ENCODE measurements at regions not wholly inside any gene's neighbourhood (a gene's known extent, or its start where the extent isn't known, plus 50 kb on each side); places are given as distances from the start of the nearest gene placed in this dataset.

DNA sequence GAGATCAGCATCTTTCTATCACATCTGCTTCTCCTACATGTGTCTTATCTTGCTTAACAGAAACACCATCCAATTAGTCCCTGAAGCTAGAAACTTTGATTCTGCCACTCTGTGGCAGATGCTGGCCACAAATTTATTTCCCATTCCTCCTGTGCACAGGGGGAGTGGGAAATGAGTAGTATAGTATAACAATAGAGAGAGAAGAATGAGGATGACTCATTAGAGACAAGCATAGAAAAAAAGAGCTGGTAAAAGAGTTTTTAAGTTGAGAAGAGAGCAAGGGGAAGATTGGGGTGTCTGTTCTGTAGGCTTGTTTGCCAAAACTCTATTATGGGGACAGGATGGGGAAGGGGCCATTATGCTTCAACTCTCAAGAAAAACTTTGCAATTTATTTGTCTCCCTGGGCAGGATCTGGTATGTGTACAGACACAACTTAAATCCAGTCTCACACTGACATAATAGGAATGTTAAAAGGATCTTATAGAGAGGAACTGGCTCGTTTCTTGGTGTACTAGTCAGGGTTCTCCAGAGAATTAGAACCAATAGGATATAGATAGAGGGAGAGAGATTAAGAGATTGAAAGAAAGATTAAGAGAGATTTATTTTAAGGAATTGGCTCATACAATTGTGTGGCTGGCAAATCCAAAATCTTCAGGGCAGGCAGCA lies 142.6 kb upstream of the CPSF6 start:
- no peak for DNase-seq (ENCODE audit: low read depth, low spot score)

DNA sequence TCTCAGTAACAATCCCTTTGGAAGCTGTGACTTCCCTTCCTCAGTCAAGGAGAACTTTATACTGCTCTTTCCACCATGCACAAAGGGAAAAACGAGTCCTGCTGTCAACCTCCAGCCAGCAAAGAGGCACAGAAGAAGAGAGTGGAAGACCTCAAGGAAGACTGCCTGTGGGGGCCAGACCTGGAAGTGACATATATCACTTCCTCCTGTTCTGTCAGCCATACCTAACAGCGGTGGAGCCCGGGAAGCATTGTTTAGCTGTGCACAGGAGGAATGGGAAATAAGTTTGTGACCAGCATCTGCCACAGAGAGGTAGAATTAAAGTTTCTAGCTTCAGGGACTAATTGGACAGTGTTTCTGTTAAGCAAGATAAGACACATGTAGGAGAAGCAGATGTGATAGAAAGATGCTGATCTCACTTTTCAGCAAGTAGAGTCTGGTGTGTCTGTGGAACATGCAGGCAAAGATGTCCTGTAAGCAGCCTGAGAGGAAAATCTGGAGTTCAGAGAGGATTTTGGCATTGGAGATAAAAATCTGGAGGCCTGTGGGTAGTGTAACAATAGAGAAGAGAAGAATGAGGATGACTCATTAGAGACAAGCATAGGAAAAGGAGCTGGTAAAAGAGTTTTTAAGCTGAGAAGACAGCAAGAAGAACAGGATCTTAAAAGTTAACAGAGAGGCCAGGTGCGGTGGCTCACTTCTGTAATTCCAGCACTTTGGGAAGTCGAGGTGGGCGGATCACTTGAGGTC lies 141.6 kb upstream of the CPSF6 start:
- DNase-seq (ENCODE audit: low read depth, low spot score): peak; percentile 40

DNA sequence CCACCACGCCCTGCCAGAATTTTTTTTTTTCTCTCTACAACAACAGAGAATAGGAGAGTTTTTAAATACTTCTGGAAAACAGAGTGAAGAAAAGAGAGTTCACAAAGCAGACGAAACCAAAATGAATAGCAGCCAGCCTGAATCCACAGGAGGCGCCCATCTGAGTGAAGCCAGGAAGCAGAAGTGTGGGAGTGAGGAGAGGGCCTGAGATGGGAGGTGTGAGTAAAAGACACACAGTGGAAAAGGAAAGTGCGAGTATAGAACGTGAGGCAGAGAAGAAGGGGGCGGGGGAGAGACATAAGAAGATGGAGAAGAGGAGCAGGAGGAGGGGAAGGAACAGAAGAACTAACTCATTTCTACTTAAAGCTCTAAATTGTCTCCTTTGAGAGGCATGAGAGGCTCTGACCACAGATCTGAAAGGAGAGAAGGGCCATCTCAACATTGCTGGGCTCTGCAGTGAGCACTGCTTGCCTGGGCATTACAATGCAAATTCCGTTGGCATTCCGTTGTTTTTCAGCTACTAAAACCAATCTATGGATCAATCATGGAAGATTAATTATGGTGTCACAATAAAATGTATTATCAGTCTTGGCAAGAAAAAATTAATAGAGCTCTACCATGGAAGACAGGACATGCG lies 140.1 kb upstream of the CPSF6 start:
- peak; percentile 10 for DNase-seq (ENCODE audit: low read depth, low spot score)

DNA sequence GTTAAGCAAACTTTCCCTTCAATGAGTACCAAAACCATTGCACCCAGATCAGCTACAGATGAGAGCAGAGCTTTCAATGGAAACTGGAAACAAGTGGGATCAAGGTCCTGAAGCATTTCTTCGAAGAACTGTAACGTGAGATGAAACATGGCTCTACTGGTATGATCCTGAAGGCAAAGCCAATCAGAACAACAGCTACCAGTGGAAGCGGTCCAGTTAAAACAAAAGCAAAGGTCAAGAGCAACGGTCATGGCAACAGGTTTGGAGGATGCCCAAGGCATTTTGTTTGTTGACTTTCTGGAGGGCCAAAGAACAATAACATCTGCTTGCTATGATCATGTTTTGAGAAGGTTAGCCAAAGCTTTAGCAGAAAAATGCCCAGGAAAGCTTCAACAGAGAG lies 137.9 kb upstream of the CPSF6 start:
- no peak for DNase-seq (ENCODE audit: low read depth, low spot score)

DNA sequence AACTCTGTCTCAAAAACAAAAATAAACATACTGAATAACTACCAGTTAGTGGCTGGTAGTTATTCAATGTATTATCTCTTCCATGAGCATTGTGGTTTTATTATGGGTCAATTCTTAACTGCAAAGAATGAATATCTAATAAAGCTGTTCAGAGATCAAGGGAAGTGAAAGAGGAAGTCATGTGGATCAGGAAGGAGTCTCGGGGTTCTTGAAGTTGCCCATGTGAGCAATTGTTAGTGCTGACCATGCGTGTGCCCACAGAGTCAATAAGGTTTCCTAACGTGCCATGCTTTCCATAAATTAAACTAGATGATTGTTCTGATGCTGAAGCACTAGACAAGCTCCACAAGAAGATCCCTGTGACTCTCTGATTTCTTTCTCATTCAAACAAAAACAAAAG lies 136.5 kb upstream of the CPSF6 start:
- DNase-seq (ENCODE audit: low read depth, low spot score): no peak

DNA sequence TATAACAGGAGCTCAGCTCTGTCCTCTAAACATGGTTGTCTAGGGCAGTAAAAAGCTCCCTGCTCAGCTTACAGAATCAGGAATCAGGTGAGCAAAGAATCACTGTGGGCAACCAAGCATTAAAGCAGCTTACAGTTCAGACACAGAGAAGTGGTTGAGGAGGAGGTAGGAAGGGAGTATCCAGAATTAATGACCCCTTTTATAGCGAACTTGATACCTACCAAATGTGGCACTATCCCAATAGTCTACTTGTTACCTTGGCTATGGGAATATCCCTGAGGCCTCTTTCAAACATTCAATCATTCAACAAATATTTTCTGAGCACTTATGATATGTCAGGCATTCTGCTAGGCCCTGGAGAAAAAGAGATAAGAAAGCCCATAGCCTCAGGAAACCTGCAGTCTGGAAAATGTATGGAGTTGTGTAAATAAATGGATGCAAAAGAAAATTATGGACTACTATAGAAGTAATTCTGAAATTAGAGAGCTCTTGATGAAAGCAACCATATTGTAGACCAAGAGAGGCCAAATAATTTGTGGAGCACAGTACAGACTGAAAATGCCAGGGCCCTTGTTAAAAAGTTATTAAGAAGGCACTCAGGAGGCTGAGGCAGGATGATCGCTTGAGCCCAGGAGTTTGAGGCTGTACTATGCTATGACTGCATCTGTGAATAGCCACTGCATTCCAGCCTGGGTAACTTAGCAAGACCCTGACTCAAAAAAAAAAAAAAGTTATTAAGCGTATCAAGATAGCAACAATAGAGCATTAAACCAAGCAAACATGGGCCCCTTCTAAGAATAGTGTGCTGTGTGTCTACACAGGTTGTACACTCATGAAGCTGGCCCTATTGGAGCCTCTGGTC lies 134.0 kb upstream of the CPSF6 start:
- DNase-seq (ENCODE audit: low read depth, low spot score): no peak

DNA sequence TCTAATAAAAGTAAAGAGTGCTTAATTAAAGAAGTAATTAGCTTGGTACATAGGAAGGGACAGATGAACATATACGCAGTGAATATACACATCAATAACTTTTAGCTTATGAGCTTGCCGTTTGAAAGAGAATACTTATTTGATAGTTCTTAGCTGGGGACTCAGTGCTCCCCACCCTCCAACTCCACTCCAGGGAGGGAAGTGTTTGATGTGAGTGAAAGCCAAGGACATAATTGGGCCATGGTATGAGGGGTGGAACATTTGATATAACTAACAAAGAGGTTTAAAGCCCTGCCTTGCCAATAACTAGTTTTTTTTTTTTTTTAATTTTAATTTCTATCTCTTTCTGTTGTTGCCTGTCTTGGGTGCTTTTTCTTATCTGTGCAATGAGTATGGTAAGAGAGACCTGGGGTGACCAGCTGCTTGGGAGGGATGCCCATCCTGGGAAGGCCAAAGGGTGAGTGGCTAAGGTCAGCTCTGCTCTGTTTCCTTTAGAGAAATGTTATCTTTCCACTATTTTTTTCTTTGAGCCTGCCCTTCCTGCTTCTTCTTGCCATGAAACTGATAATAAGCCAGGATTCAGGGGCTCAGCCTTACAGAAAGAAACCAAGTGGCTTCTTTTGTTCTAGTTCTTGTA lies 132.8 kb upstream of the CPSF6 start:
- DNase-seq (ENCODE audit: low read depth, low spot score): no peak

DNA sequence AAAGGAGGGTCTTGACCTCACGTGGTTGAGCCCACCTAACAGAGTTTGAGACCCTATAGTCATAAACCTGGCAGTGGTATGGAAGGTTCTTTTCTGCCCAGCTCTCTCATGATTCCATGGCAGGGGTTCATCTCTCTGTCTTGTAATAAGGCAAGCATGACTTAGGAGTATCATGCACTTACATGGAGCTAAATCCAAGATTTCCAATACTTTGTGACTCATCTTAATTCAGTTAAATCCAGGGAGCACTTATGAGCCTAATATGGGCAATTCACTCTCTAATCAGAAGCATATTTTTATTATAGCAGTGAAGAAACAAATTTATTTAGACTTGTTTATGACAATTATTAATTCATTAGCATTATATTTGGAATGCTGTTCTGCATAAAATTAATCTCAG lies 131.8 kb upstream of the CPSF6 start:
- DNase-seq (ENCODE audit: low read depth, low spot score): no peak

DNA sequence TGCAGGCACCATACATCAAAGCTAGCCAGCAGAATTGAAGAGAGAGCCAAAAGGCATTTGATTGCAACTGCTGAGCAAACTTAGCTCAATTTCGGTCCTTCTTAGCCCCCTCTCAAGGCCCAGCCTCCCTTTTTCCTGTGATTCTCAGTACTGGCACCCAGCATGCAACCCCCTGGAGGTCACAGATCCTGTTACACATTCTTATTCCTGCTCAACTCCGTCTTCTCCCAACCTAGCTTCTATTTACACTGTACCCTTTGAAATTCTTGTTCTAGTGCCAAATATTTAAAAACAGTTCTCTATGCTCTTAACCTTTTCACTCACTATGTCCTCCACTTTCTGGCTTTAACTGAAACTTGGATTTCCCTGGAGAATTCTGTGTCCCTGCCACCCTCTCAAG lies 131.3 kb upstream of the CPSF6 start:
- peak; percentile 18 for DNase-seq (ENCODE audit: low read depth, low spot score)

DNA sequence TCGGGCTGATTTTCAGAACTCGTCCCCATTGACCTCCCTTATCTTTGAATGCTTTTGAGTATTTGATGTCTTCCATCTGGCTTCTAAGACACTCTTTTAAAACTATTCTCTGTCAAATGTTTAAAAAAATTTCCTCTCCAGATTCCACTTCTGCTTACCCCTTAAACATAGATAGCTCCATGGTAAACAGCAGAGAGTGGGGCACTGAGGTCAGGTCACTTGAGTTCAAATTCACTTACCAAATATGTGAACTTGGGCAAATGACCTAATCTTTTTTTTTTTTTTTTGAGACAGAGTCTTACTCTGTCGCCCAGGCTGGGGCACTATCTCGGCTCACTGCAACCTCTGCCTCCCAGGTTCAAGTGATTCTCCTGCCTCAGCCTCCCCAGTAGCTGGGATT lies 126.8 kb upstream of the CPSF6 start:
- DNase-seq (ENCODE audit: low read depth, low spot score): no peak

DNA sequence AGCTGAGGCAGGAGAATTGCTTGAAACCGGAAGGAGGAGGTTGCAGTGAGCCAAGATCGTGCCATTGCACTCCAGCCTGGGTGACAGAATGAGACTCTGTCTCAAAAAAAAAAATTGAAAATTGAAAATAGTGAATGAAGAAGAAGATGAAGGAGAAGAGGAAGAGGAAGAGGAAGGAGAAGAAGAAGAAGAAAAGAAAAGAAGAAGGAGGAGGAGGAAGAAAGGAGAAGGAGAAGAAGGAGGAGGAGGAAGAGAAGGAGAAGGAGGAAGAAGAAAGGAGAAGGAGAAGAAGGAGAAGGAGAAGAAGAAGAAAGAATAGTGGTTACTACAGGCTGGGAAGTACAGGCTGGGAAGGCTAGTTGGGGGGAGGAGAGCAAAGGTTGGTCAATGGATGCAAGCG lies 124.3 kb upstream of the CPSF6 start:
- DNase-seq (ENCODE audit: low read depth, low spot score): no peak

DNA sequence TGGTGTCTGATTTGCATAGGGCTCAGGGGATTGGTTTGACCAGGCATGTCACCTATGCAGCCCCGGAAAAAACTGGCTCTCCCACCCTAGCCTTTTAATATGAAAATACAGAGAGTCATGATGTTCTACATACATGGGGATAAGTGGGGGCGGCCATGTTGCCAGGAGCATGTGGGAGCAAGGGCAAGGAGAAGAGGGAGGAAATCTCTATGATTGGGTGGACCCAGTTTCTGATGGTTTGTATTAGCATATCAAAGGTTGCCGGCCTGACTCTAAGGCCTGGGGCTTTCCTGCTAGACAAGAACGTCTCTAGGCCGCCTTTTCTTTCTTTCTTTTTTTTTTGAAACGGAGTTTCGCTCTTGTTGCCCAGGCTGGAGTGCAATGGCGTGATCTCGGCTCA lies 123.4 kb upstream of the CPSF6 start:
- DNase-seq (ENCODE audit: low read depth, low spot score): peak; percentile 87

DNA sequence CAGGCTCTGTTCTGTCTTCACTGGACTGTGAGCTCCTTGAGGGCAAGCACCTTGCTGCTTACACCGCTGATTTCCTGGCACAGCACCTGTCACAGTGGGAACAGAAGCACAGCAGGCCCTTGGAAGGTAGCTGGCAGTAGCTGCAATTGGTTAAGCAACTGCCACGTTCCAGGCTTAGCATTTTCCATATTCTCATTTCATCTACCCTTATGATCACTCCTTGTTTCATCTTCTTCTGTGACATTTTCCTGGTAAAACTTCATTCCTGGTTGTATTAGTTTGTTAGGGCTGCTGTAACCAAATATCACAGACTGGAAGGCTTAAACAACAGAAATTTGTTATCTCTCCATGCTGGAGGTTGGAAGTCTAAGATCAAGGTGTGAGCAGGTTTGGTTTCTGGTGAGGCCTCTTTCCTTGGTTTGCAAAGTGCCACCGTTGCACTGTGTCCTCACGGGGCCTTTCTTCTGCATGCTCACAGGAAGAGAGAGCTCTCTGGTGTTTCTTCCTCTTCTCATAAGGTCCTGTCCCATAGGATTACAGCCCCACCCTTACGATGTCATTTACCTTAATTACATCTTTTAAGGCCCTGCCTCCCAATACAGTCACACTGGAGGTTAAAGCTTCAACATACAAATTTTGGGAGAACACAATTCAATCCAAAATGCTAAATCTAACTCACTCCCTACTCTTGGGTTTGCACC lies 121.7 kb upstream of the CPSF6 start:
- no peak for DNase-seq (ENCODE audit: low read depth, low spot score)

DNA sequence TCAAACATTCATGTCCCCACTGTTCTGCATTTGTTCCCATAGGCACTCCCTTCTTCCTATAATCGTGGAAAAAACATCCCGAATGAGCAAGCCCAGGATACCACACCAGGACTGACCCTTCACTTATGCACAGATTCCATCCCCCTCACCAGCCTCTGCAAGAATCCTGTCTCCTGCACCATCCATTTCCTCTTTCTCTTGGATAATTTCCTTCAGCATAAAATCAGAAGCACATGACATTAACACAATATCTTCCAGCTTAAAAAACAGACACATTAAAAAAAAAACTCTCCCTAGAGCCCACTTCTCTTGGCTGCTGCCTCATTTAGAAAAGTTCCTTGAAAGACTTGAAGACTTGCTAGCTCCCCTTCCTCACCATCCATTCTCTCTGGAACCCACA lies 120.9 kb upstream of the CPSF6 start:
- no peak for DNase-seq (ENCODE audit: low read depth, low spot score)

DNA sequence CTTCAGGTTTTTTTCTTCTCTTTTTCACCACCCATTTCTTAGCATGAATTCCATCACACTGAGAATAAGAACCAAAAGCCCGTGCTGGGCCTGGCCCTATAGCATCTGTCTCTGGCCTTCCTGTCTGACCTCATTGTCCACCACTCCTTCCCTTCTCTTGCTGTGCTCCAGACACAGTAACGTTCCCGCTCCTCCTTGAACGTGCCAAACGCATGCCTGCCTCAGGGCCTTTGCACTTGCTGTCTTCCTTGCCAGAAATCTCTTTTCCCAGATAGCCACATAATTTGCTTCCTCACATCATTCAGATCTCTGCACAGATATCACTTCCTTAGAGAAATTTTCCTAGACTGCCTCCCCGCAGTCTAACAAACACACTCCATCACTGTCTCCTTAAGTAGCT lies 119.6 kb upstream of the CPSF6 start:
- no peak for DNase-seq (ENCODE audit: low read depth, low spot score)

DNA sequence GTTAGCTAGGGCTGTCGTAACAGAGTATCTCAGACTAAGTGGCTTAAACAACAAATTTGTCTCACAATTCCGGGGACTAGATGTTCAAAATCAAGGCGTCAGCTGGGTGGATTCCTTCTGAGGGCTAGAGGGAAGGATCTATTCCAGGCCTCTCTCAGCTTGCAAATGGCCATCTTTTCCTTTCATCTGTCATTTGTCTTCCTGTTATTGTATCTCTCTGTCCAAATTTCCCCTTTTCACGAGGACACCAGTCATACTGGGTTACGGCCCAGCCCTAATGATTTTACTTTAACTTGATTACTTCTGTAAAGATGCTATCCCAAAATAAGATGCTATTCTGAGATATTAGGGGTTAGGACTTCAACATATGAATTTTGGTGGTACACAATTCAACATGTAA lies 119.0 kb upstream of the CPSF6 start:
- DNase-seq (ENCODE audit: low read depth, low spot score): no peak

DNA sequence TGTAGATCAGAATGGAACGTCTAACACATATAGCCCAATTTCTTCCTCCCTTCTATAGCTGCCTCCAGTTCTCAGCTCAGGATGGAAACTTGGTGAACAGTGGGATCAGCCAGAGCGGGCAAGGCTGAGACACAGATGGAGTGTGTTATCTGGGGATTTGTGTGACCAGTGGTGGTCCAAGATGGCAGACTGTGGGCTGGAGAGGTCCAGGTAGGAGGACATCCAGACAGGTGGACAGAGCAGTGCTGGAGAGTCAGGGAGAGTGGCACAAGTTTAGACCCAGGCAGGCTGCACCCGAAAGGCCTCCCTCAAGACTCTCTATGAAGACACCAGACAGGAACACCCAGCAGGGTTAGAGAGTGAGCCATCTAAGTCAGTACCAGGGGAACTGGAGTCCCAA lies 116.1 kb upstream of the CPSF6 start:
- DNase-seq (ENCODE audit: low read depth, low spot score): no peak

DNA sequence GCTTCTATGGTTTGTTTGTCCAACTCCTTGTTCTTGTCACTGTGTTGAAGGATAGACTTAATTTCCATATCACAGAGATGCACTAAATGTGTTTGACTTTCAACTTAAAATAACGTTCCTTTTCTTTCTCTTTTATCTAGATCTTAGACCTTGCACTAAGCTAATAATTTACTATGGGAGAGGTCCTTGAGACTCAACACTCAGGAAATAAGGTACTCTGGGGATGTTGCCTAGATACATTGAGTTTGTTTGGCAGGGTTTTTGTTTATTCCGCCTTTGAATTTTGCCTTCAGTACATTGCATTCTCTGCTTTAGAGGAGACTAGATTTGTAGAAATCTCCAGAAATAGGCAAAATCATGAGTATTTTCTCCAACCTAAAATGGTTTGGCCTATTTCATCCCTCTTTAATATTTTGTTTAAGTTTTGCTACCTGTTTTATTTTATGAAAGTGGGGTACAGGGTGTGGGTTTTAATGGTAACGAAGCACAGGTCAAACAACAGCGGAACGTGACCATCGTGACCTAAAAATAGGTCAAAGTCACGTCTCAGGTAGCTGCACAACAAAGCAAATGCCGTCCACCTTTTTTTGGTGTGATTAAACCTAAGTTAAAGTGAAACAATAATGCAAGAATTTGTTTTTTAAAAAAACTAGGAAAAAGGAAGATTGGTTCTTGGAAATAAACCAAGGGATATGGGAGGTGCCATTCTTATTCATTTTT lies 115.3 kb upstream of the CPSF6 start:
- no peak for DNase-seq (ENCODE audit: low read depth, low spot score)

DNA sequence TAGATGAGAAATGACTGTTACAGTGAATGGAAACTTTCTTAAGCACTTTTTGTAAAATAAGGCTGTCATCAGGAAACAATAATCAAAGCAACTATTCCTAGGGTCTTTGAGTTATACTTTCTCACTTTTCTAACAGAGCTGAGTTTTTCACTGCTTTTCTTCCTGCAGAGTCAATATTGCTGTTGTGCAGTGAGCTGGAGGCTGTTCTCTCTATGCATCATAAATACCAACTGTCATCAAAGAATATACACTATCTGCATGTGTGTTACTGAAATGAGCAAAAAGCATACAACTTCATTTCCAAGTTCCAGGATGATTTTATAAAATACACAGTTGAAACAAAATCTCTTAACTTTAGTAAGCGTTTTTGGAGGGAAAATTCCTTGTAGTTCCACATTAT lies 110.4 kb upstream of the CPSF6 start:
- no peak for DNase-seq (ENCODE audit: low read depth, low spot score)

DNA sequence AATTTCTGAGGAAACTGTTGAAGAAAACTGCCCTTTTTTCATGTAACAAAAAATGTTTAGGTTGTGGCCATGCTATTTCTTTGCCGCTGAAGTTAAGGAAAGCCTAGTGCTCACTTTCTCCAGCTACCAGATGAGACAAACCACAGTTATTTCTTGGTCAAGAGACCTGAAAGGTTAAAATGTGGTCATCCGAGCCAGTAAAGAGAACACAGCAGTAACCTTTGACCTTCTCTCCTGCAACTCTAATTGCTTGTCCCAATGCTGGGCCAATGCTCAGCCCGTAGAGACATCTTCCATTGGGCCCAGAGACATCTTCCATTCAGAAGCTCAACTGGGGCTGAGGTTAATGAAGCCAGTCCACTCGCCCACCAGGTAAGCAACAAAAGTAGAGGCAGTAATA lies 109.8 kb upstream of the CPSF6 start:
- no peak for DNase-seq (ENCODE audit: low read depth, low spot score)
